Suprapubic skin (tissue), 4 donors: ENCODE measurements at regions not wholly inside any gene's neighbourhood (a gene's known extent, or its start where the extent isn't known, plus 50 kb on each side); places are given as distances from the start of the nearest gene placed in this dataset.

Source experiments
- DNase-seq, 2 donors: peaks; one replicate each; pipeline ENCODE4 v3.0.0-alpha.2; 2019; ENCODE audit warnings: low spot score in 2 of 2
- H3K27ac ChIP-seq: fragments of 200-600 bp; sonication (generic); one replicate; pipeline ENCODE4 v1.5.1; 2019
- H3K27me3 ChIP-seq: fragments of 200-600 bp; sonication (generic); one replicate; pipeline ENCODE4 v1.5.1; 2019
- H3K36me3 ChIP-seq: fragments of 200-600 bp; sonication (generic); one replicate; pipeline ENCODE4 v1.5.1; 2019
- H3K4me1 ChIP-seq: fragments of 200-600 bp; sonication (generic); one replicate; pipeline ENCODE4 v1.5.1; 2019
- H3K4me3 ChIP-seq: fragments of 200-600 bp; sonication (generic); one replicate; pipeline ENCODE4 v1.5.1; 2019; ENCODE audit warnings: mild to moderate bottlenecking
- H3K9me3 ChIP-seq: fragments of 200-600 bp; sonication (generic); one replicate; pipeline ENCODE4 v1.5.1; 2019
- EP300 ChIP-seq: sonication (generic); formaldehyde crosslinking; IDR thresholded peaks from one replicate; pipeline ENCODE4 v1.6.1; 2017; ENCODE audit warnings: antibody characterized with exemption
- POLR2A ChIP-seq, 2 donors: fragments of 450-650 bp; IDR thresholded peaks; one replicate each; pipeline ENCODE4 v1.6.1; 2017; ENCODE audit warnings: antibody characterized with exemption in 2 of 2, mild to moderate bottlenecking in 2 of 2, moderate library complexity in 2 of 2
- POLR2AphosphoS5 ChIP-seq, 3 donors: sonication (generic); formaldehyde crosslinking; IDR thresholded peaks; one replicate each; pipeline ENCODE4 v1.6.1; 2017; ENCODE audit warnings: antibody characterized with exemption in 3 of 3
- WGBS: methylation state at CpG from one replicate; pipeline ENCODE4 v1.1.5; 2018; 5-methylcytosine and 5-hydroxymethylcytosine counted together
- TF ChIP-seq, protein P1 (sequence below), 2 donors: fragments of 200-600 bp in 1 of 2; fragments of 450-650 bp in 1 of 2; sonication (generic) in 1 of 2; IDR thresholded peaks; one replicate each; pipeline ENCODE4 v1.5.1; 2016 to 2019; ENCODE audit warnings: antibody characterized with exemption in 2 of 2, mild to moderate bottlenecking in 1 of 2, moderate library complexity in 1 of 2

DNA sequence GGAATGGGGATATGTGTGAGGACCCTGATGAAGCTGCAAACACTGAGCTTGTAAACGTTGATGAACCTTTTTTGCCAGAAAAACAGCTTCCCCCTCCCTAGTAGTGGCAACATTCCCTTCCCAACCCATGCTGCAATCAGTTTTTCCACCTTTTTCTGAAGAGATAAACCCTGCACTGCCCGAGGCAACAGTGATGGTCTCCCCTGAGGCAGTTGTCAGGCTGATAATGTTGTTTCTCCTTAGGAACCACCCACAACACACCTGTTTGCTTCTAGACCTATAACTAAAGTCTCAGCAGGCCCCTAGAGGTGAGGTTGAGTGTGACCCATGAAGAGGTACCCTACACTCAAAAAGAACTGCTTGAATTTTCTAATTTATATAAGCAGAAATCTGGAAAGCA, 922.4 kb upstream of the ADGRL4 start:
- Histone ChIP-seq H3K4me1 (no peaks in the 10 kb centered on the region), H3K36me3 (no peaks in the 10 kb centered on the region), H3K27me3 (no peaks in the 10 kb centered on the region), H3K9me3 (no peaks in the 10 kb centered on the region), H3K4me3 (no peak overlapping the region), H3K27ac (no peak overlapping the region)
- DNase-seq = no peak
- whole genome bisulfite sequencing = 67% methylated on average over 2 of the region's 2 CpGs
- TF ChIP-seq POLR2AphosphoS5 (IDR thresholded peaks at IDR 0.05) (no peak), EP300 (no peak), POLR2A (IDR thresholded peaks at IDR 0.05) (no peak)
- TF ChIP-seq, protein P1, sequence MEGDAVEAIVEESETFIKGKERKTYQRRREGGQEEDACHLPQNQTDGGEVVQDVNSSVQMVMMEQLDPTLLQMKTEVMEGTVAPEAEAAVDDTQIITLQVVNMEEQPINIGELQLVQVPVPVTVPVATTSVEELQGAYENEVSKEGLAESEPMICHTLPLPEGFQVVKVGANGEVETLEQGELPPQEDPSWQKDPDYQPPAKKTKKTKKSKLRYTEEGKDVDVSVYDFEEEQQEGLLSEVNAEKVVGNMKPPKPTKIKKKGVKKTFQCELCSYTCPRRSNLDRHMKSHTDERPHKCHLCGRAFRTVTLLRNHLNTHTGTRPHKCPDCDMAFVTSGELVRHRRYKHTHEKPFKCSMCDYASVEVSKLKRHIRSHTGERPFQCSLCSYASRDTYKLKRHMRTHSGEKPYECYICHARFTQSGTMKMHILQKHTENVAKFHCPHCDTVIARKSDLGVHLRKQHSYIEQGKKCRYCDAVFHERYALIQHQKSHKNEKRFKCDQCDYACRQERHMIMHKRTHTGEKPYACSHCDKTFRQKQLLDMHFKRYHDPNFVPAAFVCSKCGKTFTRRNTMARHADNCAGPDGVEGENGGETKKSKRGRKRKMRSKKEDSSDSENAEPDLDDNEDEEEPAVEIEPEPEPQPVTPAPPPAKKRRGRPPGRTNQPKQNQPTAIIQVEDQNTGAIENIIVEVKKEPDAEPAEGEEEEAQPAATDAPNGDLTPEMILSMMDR (IDR thresholded peaks at IDR 0.05) = no peak

DNA sequence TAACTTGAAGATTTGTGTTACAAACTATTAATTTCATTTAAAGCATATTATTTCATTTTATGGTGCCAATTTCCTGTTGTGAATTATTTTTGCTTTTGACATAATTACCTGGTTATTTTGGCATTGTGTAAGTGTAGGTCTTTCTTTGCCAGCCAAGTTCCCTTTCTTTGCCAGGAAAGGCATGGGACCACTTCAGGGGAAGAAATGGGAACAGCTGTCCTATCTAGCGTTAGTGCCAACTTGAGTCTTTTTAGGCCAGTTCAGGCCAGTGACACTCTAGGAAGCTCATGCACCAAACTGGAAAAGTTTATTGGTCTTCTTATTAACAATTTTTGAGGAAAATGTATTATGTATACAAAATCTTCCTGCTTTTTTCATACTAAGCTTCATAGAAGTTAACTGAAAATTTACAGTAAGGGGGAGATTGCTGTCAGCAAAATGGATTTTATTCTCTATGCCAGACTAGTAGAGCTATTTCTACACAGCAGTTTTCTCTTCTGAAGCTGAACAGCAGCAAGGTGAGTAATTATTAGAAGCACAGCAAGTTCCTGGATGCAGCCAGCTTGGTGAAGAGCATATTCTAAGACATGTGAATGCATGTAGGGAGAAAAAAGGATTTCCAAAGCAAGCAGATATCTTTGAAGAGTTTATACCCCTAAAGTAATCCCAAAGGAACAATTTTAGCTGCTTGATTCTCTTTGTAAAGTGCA, 914.6 kb upstream of the ADGRL4 start:
- Histone ChIP-seq H3K4me1 (no peaks in the 10 kb centered on the region), H3K36me3 (no peaks in the 10 kb centered on the region), H3K4me3 (no peak overlapping the region), H3K9me3 (no peaks in the 10 kb centered on the region), H3K27me3 (no peaks in the 10 kb centered on the region), H3K27ac (no peak overlapping the region)
- WGBS = 33% methylated on average over 1 of the region's 1 CpG
- TF ChIP-seq, protein P1 (IDR thresholded peaks at IDR 0.05) = no peak
- TF ChIP-seq EP300 (no peak), POLR2A (IDR thresholded peaks at IDR 0.05) (no peak), POLR2AphosphoS5 (IDR thresholded peaks at IDR 0.05) (no peak)
- DNase-seq = no peak

DNA sequence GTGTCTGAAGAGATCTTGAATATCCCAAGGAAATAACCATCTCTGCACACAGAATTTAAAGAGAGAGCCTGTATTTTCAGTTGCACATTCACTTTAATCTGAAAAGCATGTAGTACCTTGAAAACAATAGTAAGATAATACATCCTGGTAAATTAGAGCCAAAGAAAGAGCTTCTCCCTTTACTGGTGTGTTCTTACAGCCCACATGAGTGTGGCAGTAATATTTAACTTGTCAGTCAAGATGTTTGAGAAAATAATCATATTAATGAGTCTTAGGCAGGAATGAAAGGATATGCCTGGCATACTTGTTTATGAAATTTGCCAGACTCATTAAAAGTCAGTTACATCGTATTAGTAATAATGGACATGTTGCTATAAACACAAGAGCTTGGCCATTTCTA, 908.4 kb upstream of the ADGRL4 start:
- no peak for TF ChIP-seq POLR2AphosphoS5 (IDR thresholded peaks at IDR 0.05)
- no peak for TF ChIP-seq POLR2A (IDR thresholded peaks at IDR 0.05)
- TF ChIP-seq, protein P1 (IDR thresholded peaks at IDR 0.05) = no peak
- TF ChIP-seq EP300 = no peak
- 59% methylated on average over 1 of the region's 1 CpG for WGBS
- no peaks in the 10 kb centered on the region for H3K9me3 ChIP-seq
- H3K27me3 ChIP-seq = no peaks in the 10 kb centered on the region
- H3K27ac ChIP-seq = no peak overlapping the region
- no peak overlapping the region for H3K4me3 ChIP-seq
- no peaks in the 10 kb centered on the region for H3K4me1 ChIP-seq
- DNase-seq = no peak
- no peaks in the 10 kb centered on the region for H3K36me3 ChIP-seq

DNA sequence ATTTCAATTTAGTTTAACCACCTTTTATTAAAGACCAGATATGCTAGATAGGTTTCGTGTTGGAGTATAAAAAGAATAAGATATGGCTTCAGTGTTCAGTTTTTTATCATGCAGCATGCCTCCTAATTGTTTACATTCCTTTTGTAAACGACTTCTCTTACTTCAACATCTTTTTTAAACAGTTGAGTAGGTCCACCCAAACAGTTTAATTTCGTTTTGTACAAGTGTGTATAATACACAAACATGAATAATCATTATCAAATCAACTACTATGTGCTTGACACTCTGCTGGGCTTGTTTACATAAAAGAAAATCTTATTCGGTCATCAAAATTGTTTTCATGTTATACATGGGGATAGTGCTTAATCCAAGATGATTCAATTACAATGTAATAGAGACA, 906.3 kb upstream of the ADGRL4 start:
- Histone ChIP-seq H3K36me3 (no peaks in the 10 kb centered on the region), H3K4me1 (no peaks in the 10 kb centered on the region), H3K9me3 (no peaks in the 10 kb centered on the region), H3K4me3 (no peak overlapping the region), H3K27me3 (no peaks in the 10 kb centered on the region), H3K27ac (no peak overlapping the region)
- DNase-seq = no peak
- WGBS = 69% methylated on average over 4 of the region's 4 CpGs
- no peak for TF ChIP-seq POLR2AphosphoS5 (IDR thresholded peaks at IDR 0.05)
- no peak for TF ChIP-seq EP300
- TF ChIP-seq POLR2A (IDR thresholded peaks at IDR 0.05) = no peak
- TF ChIP-seq, protein P1 (IDR thresholded peaks at IDR 0.05) = no peak

DNA sequence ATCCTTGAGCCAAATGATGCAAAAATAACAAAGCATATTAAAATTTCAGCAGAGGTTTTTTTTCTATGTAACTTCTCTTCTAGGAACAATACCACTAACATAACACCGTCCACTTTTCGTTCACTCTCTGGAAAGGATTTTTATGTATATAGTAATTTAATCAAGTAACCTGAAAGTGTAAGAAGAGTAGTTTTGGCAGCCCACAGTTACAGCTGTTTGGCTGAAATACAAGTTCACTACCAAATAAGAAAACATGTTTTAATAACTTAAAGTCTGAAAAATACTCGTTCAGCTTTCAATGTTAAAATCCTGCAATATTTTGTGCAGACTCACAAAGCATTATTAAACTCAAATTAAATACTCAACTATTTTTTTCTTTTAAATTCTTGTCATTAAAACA, 896.8 kb upstream of the ADGRL4 start:
- WGBS = 31% methylated on average over 3 of the region's 3 CpGs
- no peak for TF ChIP-seq EP300
- TF ChIP-seq, protein P1 (IDR thresholded peaks at IDR 0.05) = no peak
- no peak for TF ChIP-seq POLR2A (IDR thresholded peaks at IDR 0.05)
- TF ChIP-seq POLR2AphosphoS5 (IDR thresholded peaks at IDR 0.05) = no peak
- H3K4me1 ChIP-seq = no peaks in the 10 kb centered on the region
- H3K36me3 ChIP-seq = no peaks in the 10 kb centered on the region
- H3K27me3 ChIP-seq = no peaks in the 10 kb centered on the region
- peaks cover 3% of the 10 kb centered on the region for H3K9me3 ChIP-seq
- no peak overlapping the region for H3K27ac ChIP-seq
- no peak for DNase-seq
- no peak overlapping the region for H3K4me3 ChIP-seq
